ENCODE measurements at regions not wholly inside any gene's neighbourhood (a gene's known extent, or its start where the extent isn't known, plus 50 kb on each side); places are given as distances from the start of the nearest gene placed in this dataset.
A peak's percentile ranks its signal among the peaks of the same experiment; 100 is the strongest.

DNA sequence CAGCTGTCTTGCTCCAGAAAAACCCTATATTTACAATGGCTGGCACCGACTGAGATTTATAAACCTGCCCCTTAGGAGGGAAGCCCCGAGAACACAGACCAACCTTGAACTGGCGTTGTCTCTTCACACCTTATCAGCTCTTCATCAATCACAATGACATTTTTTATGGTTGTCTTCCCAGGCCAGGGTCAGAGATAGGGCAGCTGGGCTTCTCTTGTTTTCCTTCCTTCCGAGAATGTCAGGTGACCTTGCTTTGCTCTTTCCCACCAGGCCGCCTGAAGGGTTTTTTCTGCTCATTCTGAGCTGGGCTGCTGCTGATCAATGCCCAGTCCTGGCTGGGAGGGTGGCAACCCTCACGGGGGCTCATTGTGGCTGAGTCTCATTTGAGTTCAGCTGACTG, 619.1 kb downstream of the CCDC171 start:
- 62% methylated on average over 6 of the region's 6 CpGs for WGBS
- intact Hi-C loops (cut with DNase I): no loop called here
- ATAC-seq: no peak

DNA sequence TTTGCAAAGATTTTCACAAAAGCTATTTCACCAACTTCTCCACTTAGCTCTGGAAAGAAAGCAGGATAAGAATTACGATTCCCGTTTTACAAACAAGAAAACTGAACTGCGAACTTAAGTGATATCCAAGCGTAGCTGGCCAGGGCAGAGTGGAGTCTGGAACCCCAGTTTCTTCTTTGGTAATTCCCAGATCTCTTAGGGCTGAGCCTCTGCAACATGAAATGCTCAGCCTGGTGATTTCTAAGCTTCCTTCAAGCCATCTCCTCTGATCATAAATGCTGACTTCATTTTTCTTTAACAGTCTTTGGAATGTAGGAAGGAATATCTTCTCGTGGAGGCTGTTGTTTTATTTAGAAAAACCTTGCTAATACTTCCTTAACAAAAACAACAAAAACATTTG, 620.0 kb downstream of the CCDC171 start:
- 55% methylated on average over 5 of the region's 5 CpGs for WGBS
- ATAC-seq: no peak
- Histone ChIP-seq H3K4me3 (ENCODE audit: low read length) (no peak overlapping the region), H3K27me3 (ENCODE audit: control insufficient read depth, insufficient read depth) (no peaks in the 10 kb centered on the region), H3K9me3 (ENCODE audit: control insufficient read depth, low read length) (no peaks in the 10 kb centered on the region), H3K4me1 (ENCODE audit: control insufficient read depth, insufficient read depth, low read length) (no peaks in the 10 kb centered on the region), H3K27ac (ENCODE audit: low read length) (no peak overlapping the region)
- no peak for DNase-seq
- intact Hi-C loops (cut with DNase I): no loop called here

More for the DNA sequence above, 619.1 kb downstream of the CCDC171 start:
- H3K27me3 ChIP-seq (ENCODE audit: control insufficient read depth, insufficient read depth): no peaks in the 10 kb centered on the region
- H3K27ac ChIP-seq (ENCODE audit: low read length): no peak overlapping the region
- no peaks in the 10 kb centered on the region for H3K4me1 ChIP-seq (ENCODE audit: control insufficient read depth, insufficient read depth, low read length)
- no peak overlapping the region for H3K4me3 ChIP-seq (ENCODE audit: low read length)
- DNase-seq: no peak
- H3K9me3 ChIP-seq (ENCODE audit: control insufficient read depth, low read length): no peaks in the 10 kb centered on the region

DNA sequence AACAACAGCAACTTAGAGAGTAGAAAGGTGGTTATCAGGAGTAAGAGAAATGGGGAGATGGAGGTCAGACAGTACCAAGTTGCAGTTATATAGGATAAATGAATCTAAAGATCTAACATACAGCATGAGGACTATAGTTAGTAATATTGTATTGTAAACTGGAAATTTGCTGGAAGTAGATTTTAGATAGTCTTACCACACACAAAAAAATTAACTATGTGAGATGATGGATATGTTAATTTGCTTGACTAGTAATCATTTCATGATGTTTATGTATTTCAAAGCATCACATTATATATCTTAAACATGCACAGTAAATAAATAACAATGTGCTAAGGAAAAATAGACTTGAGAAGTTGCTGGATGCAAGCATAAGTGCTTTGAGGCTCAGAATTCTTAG, 622.1 kb downstream of the CCDC171 start:
- Histone ChIP-seq H3K4me3 (ENCODE audit: low read length) (no peak overlapping the region), H3K9me3 (ENCODE audit: control insufficient read depth, low read length) (no peaks in the 10 kb centered on the region), H3K27me3 (ENCODE audit: control insufficient read depth, insufficient read depth) (no peaks in the 10 kb centered on the region), H3K4me1 (ENCODE audit: control insufficient read depth, insufficient read depth, low read length) (no peaks in the 10 kb centered on the region), H3K27ac (ENCODE audit: low read length) (no peak overlapping the region)
- ATAC-seq: no peak
- no peak for DNase-seq
- intact Hi-C loops (cut with DNase I): no loop called here

DNA sequence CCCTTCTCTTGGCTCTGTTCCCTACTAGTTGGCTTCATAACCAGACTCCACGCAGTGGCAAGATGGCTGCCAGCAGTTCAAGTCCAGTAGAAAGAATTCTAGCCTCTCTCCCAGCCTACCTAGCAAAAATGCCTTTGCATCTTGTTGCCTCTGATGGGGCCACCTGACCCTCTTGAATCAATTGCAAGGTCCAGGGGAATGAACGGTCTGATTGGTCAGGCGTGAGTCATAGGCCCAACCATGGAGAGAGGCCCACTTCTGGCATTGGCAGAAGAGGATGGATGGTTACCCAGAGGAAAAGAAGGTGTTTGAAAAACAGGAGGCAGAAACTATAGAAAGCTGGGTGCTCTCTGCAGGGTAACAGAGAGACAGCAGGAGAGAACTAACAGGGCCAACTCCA, 622.6 kb downstream of the CCDC171 start:
- DNase-seq (no peak), ATAC-seq (no peak)
- Histone ChIP-seq H3K4me1 (ENCODE audit: control insufficient read depth, insufficient read depth, low read length) (no peaks in the 10 kb centered on the region), H3K4me3 (ENCODE audit: low read length) (no peak overlapping the region), H3K27me3 (ENCODE audit: control insufficient read depth, insufficient read depth) (no peaks in the 10 kb centered on the region), H3K9me3 (ENCODE audit: control insufficient read depth, low read length) (no peaks in the 10 kb centered on the region), H3K27ac (ENCODE audit: low read length) (no peak overlapping the region)
- intact Hi-C loops (cut with DNase I): no loop called here
- WGBS: 94% methylated on average over 3 of the region's 3 CpGs

DNA sequence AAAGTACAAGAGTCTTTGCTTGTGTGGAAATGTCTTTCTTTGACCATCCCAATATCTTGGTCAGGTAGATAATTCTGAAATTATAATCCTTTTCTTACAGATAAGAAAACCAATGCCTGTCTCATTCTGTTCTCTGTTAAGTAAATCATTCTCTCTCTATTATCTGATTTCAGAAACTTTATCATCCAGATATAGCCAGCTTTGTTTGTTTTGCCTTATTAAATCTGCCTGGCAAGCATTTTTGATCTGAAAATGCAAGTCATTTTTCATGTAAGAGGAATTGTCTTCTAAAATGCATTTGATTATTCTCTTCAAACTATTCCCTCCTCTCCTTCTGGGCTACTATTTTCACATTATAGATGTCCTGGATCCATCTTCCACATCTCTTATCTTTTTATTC, 625.5 kb downstream of the CCDC171 start:
- Histone ChIP-seq H3K9me3 (ENCODE audit: control insufficient read depth, low read length) (no peaks in the 10 kb centered on the region), H3K27me3 (ENCODE audit: control insufficient read depth, insufficient read depth) (no peaks in the 10 kb centered on the region), H3K4me3 (ENCODE audit: low read length) (no peak overlapping the region), H3K27ac (ENCODE audit: low read length) (no peak overlapping the region), H3K4me1 (ENCODE audit: control insufficient read depth, insufficient read depth, low read length) (no peaks in the 10 kb centered on the region)
- intact Hi-C loops (cut with DNase I): no loop called here
- ATAC-seq (no peak), DNase-seq (no peak)

DNA sequence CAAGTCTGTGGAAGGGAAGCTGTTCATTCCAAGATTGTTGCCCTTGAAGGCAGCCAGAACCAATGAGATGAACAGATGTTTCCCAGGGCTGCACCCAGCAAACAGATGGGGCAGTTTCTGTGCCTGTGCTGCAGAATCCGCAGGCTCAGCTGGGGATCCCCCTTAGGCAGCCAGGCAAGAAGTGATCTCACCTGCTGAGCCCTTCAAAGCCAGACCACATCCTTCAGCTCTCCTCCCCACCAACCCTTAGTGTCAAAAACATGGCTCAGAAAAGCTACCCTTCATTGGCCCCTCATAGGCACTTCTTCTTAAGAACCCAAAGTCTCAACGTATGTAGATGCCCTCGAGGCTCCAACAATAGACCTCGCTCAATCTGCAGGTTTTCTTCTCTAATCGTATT, 626.7 kb downstream of the CCDC171 start:
- intact Hi-C loops (cut with DNase I): no loop called here
- H3K4me3 ChIP-seq (ENCODE audit: low read length): no peak overlapping the region
- no peaks in the 10 kb centered on the region for H3K27me3 ChIP-seq (ENCODE audit: control insufficient read depth, insufficient read depth)
- H3K27ac ChIP-seq (ENCODE audit: low read length): no peak overlapping the region
- WGBS: 88% methylated on average over 5 of the region's 5 CpGs
- ATAC-seq (no peak), DNase-seq (no peak)
- H3K4me1 ChIP-seq (ENCODE audit: control insufficient read depth, insufficient read depth, low read length): no peaks in the 10 kb centered on the region
- H3K9me3 ChIP-seq (ENCODE audit: control insufficient read depth, low read length): no peaks in the 10 kb centered on the region

DNA sequence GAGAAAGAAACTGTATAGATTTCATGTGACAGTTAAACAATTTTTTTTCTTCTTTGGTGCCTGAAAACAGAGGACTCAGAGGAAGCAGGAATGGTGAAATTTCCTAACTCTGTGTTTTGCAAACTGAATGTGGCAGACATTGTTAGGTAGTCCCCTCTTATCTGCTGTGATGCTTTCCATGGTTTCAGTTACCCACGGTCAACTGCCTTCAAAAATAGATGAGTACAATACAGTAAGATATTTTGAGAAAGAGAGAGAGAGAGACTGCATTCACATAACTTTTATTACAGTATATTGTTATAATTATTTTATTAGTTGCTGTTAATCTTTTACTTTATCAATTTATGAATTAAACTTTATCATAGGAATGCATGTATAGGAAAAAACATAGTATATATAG, 627.2 kb downstream of the CCDC171 start:
- 57% methylated on average over 1 of the region's 1 CpG for WGBS
- Histone ChIP-seq H3K4me3 (ENCODE audit: low read length) (no peak overlapping the region), H3K27me3 (ENCODE audit: control insufficient read depth, insufficient read depth) (no peaks in the 10 kb centered on the region), H3K4me1 (ENCODE audit: control insufficient read depth, insufficient read depth, low read length) (no peaks in the 10 kb centered on the region), H3K27ac (ENCODE audit: low read length) (no peak overlapping the region), H3K9me3 (ENCODE audit: control insufficient read depth, low read length) (no peaks in the 10 kb centered on the region)
- DNase-seq: no peak
- intact Hi-C loops (cut with DNase I): no loop called here
- ATAC-seq: no peak

DNA sequence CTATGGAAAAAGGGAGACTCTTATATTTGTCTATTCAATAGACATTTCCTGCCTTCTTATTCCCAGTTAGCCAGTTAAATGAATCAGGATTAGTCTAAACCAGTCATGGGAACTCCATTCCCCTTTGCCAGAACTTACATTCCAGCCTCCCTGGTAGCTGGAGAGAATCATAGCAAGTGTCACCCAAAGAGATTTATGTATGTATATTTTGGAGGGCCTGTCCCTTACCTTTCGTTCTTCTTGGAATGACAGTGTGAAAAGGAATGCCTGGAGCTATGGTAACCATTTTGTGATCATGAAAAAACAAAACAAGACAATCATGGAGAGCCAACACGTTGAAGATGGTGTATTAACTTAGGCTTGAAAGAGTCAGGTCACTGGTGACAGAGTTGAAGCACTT, 627.7 kb downstream of the CCDC171 start:
- Histone ChIP-seq H3K9me3 (ENCODE audit: control insufficient read depth, low read length) (no peaks in the 10 kb centered on the region), H3K4me1 (ENCODE audit: control insufficient read depth, insufficient read depth, low read length) (no peaks in the 10 kb centered on the region), H3K27ac (ENCODE audit: low read length) (no peak overlapping the region), H3K27me3 (ENCODE audit: control insufficient read depth, insufficient read depth) (no peaks in the 10 kb centered on the region), H3K4me3 (ENCODE audit: low read length) (no peak overlapping the region)
- intact Hi-C loops (cut with DNase I): no loop called here
- ATAC-seq (no peak), DNase-seq (no peak)
- 46% methylated on average over 2 of the region's 2 CpGs for WGBS

DNA sequence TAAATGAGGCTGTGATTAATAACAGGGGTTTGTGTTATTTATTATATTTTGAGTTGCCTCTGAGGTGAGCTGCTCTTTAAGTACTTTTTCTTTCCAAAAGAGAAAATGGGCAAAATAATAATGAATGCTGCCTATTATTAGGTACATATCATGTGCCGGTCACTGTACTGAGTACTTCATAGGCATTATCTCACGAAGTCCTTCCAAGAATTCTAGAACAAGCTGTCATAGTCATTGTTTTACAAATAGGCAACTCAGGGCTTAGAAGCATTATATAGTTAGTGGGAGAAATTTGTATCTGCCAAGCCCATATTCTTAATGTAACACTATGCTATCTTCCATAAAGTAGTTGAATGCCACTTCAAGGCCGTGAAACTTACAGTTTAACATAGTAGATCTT, 628.7 kb downstream of the CCDC171 start:
- DNase-seq: no peak
- 65% methylated on average over 3 of the region's 3 CpGs for WGBS
- intact Hi-C loops (cut with DNase I): no loop called here
- H3K4me3 ChIP-seq (ENCODE audit: low read length): no peak overlapping the region
- no peak overlapping the region for H3K27ac ChIP-seq (ENCODE audit: low read length)
- no peaks in the 10 kb centered on the region for H3K4me1 ChIP-seq (ENCODE audit: control insufficient read depth, insufficient read depth, low read length)
- ATAC-seq: peak in 1 of 2 donors; percentile 22
- no peaks in the 10 kb centered on the region for H3K9me3 ChIP-seq (ENCODE audit: control insufficient read depth, low read length)
- H3K27me3 ChIP-seq (ENCODE audit: control insufficient read depth, insufficient read depth): no peaks in the 10 kb centered on the region

DNA sequence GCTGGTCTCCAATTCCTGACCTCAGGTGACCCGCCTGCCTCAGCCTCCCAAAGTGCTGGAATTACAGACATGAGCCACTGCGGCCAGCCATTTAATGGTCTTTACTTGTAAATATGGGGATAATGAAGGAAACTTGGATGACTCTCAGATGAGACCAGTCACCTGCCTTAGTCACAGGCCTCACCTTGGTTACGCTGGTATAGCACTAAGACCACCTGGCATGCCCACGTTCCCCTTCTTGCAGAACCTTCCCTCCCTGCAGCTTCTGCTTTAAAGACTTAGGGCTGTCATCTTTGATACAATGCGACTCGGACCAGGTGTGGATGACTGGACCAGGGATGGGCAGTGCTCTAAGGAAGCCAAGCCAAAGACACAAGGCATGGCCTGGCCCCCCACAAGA, 629.9 kb downstream of the CCDC171 start:
- WGBS: 95% methylated on average over 6 of the region's 6 CpGs

DNA sequence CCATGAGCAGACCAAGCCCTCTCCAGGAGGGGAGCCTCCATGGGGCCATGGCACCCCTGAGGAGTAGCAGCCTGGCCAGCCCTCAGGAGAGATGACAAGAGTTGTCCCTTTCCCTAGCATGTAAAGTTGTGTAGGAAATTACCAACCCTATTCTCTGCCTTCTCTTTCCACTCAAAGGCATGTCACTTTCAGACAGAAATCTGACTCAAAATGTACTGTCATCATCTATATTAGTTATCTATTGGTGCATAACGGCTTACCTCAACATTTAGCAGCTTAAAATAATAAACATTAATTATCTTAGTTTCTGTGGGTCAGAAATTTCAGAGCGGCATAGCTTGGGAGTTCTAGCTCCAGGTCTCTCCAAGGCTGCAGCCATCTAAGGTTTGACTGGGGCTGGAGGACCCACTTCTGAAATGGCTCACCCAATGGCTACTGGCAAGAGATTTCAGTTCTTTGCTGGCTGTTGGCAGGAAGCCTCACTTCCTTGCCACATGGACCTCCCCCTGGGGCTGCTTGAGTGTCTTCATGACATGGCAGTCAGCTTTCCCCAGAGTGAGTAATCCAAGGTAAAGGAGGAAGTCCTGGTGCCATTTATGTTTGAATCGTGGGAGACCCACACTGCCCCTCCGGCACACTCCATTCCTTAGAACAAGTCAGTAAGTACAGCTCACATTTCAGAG, 632.3 kb downstream of the CCDC171 start:
- H3K9me3 ChIP-seq (ENCODE audit: control insufficient read depth, low read length): no peaks in the 10 kb centered on the region
- H3K4me3 ChIP-seq (ENCODE audit: low read length): no peak overlapping the region
- 92% methylated on average over 4 of the region's 4 CpGs for WGBS
- ATAC-seq: no peak
- H3K4me1 ChIP-seq (ENCODE audit: control insufficient read depth, insufficient read depth, low read length): no peaks in the 10 kb centered on the region
- no peak overlapping the region for H3K27ac ChIP-seq (ENCODE audit: low read length)
- no peaks in the 10 kb centered on the region for H3K27me3 ChIP-seq (ENCODE audit: control insufficient read depth, insufficient read depth)
- no peak for DNase-seq
- intact Hi-C loops (cut with DNase I): no loop called here

More for the DNA sequence above, 629.9 kb downstream of the CCDC171 start:
- DNase-seq (no peak), ATAC-seq (no peak)
- Histone ChIP-seq H3K9me3 (ENCODE audit: control insufficient read depth, low read length) (no peaks in the 10 kb centered on the region), H3K4me3 (ENCODE audit: low read length) (no peak overlapping the region), H3K4me1 (ENCODE audit: control insufficient read depth, insufficient read depth, low read length) (no peaks in the 10 kb centered on the region), H3K27me3 (ENCODE audit: control insufficient read depth, insufficient read depth) (no peaks in the 10 kb centered on the region), H3K27ac (ENCODE audit: low read length) (no peak overlapping the region)
- intact Hi-C loops (cut with DNase I): no loop called here

DNA sequence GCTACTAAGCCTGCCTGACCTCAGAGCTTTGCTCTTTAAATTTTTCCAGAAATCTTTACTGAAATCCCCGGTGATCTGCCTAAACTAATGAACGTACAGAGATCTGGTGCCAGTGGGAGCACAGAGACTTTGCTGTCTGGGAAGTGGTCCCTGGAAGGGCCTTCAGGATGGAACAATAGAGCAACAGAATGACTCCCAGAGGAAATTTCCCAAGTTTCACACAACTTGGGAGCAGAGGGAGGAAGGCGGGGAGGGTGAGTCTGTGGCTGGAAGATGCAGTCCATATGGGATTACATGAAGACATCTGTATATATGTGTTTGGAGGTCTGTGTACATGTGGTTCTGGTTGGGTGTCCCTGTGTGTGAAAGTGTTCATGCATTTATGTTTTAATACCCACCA, 638.3 kb downstream of the CCDC171 start:
- H3K27ac ChIP-seq (ENCODE audit: low read length): no peak overlapping the region
- DNase-seq (no peak), ATAC-seq (peak in 1 of 2 donors; percentile 11)
- H3K4me1 ChIP-seq (ENCODE audit: control insufficient read depth, insufficient read depth, low read length): peaks cover 2% of the 10 kb centered on the region
- no peaks in the 10 kb centered on the region for H3K27me3 ChIP-seq (ENCODE audit: control insufficient read depth, insufficient read depth)
- intact Hi-C loops (cut with DNase I): loop anchor here in 1 of 4 donors (10.0 kb wide), 1 partner anchor 74 kb away; no protein-coding TSS in a partner anchor
- no peaks in the 10 kb centered on the region for H3K9me3 ChIP-seq (ENCODE audit: control insufficient read depth, low read length)
- 73% methylated on average over 3 of the region's 3 CpGs for WGBS
- H3K4me3 ChIP-seq (ENCODE audit: low read length): no peak overlapping the region

All from right cardiac atrium (tissue), 5 donors.